ENCODE measurements at regions not wholly inside any gene's neighbourhood (a gene's known extent, or its start where the extent isn't known, plus 50 kb on each side); places are given as distances from the start of the nearest gene placed in this dataset.

GRCh38 chr1:237962985-237963384 is 72.3 kb upstream of the ZP4 start:
- DNase-seq (ENCODE audit: low read depth in 4 of 4, low spot score in 3 of 4): no peak

- no peak for DNase-seq (ENCODE audit: low read depth in 4 of 4, low spot score in 3 of 4)
These were observed 71.0 kb upstream of the ZP4 start for GRCh38 chr1:237961754-237962153.

GRCh38 chr1:237959838-237960237 is 69.1 kb upstream of the ZP4 start:
- no peak for DNase-seq (ENCODE audit: low read depth in 4 of 4, low spot score in 3 of 4)

GRCh38 chr1:237953238-237953637 is 62.5 kb upstream of the ZP4 start:
- no peak for DNase-seq (ENCODE audit: low read depth in 4 of 4, low spot score in 3 of 4)
